GM23248 (cell line): ENCODE measurements at regions not wholly inside any gene's neighbourhood (a gene's known extent, or its start where the extent isn't known, plus 50 kb on each side); places are given as distances from the start of the nearest gene placed in this dataset. TPM values are rescaled to one million over a fixed set of nuclear protein-coding genes. Genes with fewer than 3 reads are reported as not detected.

Source experiments
- DNase-seq: peaks from one replicate; pipeline ENCODE4 v3.0.0-alpha.2; 2015
- H2AFZ ChIP-seq: fragments of 200-600 bp; sonication (generic); 2 replicates; pipeline ENCODE4 v1.6.1; 2016; ENCODE audit warnings: antibody characterized with exemption
- H3F3A ChIP-seq: fragments of 200-600 bp; sonication (generic); 2 replicates; pipeline ENCODE4 v1.6.1; 2016; ENCODE audit warnings: mild to moderate bottlenecking, antibody characterized with exemption, mixed run types; ENCODE audit not compliant: insufficient read depth
- H3K27ac ChIP-seq: fragments of 200-600 bp; sonication (generic); 2 replicates; pipeline ENCODE4 v1.5.1; 2016; ENCODE audit warnings: mild to moderate bottlenecking
- H3K27me3 ChIP-seq: fragments of 200-600 bp; sonication (generic); replicated peaks from 2 replicates; pipeline ENCODE4 v1.6.1; 2016; ENCODE audit warnings: mild to moderate bottlenecking; ENCODE audit not compliant: insufficient read depth
- H3K36me3 ChIP-seq: fragments of 200-600 bp; sonication (generic); 2 replicates; pipeline ENCODE4 v1.6.1; 2016; ENCODE audit warnings: low read depth, mild to moderate bottlenecking
- H3K4me1 ChIP-seq: fragments of 200-600 bp; sonication (generic); 2 replicates; pipeline ENCODE4 v1.6.1; 2016; ENCODE audit warnings: mild to moderate bottlenecking; ENCODE audit not compliant: insufficient read depth
- H3K4me2 ChIP-seq: fragments of 200-600 bp; sonication (generic); one replicate; pipeline ENCODE4 v1.6.1; 2016; ENCODE audit warnings: mild to moderate bottlenecking; ENCODE audit not compliant: unreplicated experiment
- H3K4me3 ChIP-seq: fragments of 200-600 bp; sonication (generic); 2 replicates; pipeline ENCODE4 v1.5.1; 2016; ENCODE audit warnings: mild to moderate bottlenecking
- H3K79me2 ChIP-seq: fragments of 200-600 bp; sonication (generic); 2 replicates; pipeline ENCODE4 v1.6.1; 2016; ENCODE audit warnings: mild to moderate bottlenecking; ENCODE audit not compliant: insufficient read depth
- H3K9ac ChIP-seq: fragments of 200-600 bp; sonication (generic); 2 replicates; pipeline ENCODE4 v1.6.1; 2016; ENCODE audit warnings: mild to moderate bottlenecking
- H3K9me2 ChIP-seq: fragments of 200-600 bp; sonication (generic); 2 replicates; pipeline ENCODE4 v1.6.1; 2016; ENCODE audit warnings: mixed run types, mild to moderate bottlenecking, moderate library complexity; ENCODE audit not compliant: insufficient read depth
- H3K9me3 ChIP-seq: fragments of 200-600 bp; sonication (generic); one replicate; pipeline ENCODE4 v1.6.1; 2017; ENCODE audit warnings: low read depth
- H4K20me1 ChIP-seq: fragments of 200-600 bp; sonication (generic); 2 replicates; pipeline ENCODE4 v1.6.0; 2016; ENCODE audit not compliant: insufficient read depth
- EZH2 ChIP-seq: fragments of 200-600 bp; sonication (generic); IDR thresholded peaks from 2 replicates; pipeline ENCODE4 v1.6.1; 2018; ENCODE audit warnings: antibody characterized with exemption, mild to moderate bottlenecking; ENCODE audit not compliant: insufficient read depth, poor library complexity, severe bottlenecking
- EZH2phosphoT487 ChIP-seq: fragments of 200-600 bp; sonication (generic); IDR thresholded peaks from 2 replicates; pipeline ENCODE4 v1.6.1; 2018; ENCODE audit warnings: antibody characterized with exemption, moderate library complexity, mild to moderate bottlenecking, low read depth; ENCODE audit not compliant: insufficient read depth
- WGBS, 2 experiments: methylation state at CpG; one replicate each; pipeline ENCODE4 v1.1.6; 2015 to 2017; ENCODE audit warnings: low lambda C conversion rate in 2 of 2, low coverage in 1 of 2; ENCODE audit errors: missing lambda C conversion rate in 2 of 2; 5-methylcytosine and 5-hydroxymethylcytosine counted together
- in situ Hi-C: fragments of 300-500 bp; cut with MboI; formaldehyde crosslinking; loops from 2 replicates; pipeline ENCODE4 v1.15.0; 2020
- small RNA-seq: library from RNA; depleted of rRNA; stranded (forward); fragments of <200 nt; gene quantifications from one replicate; pipeline ENCODE3, GENCODE V24; 2014; ENCODE audit warnings: low read depth, low replicate concordance

GRCh38 chr2:223545406-223545805 is 56.8 kb downstream of the SCG2 start:
- Histone ChIP-seq H3K4me1 (peaks cover 16% of the 10 kb centered on the region), H3K9ac (no peak overlapping the region), H3K27me3 (no peaks in the 10 kb centered on the region), H4K20me1 (no peaks in the 10 kb centered on the region), H3K4me2 (no peak overlapping the region), H2AFZ (no peak overlapping the region), H3K27ac (no peak overlapping the region), H3K79me2 (no peaks in the 10 kb centered on the region), H3K9me2 (no peaks in the 10 kb centered on the region), H3K4me3 (no peak overlapping the region), H3K36me3 (no peaks in the 10 kb centered on the region), H3F3A (peaks cover 18% of the 10 kb centered on the region; the same call in 1 of the 2 replicates), H3K9me3 (no peaks in the 10 kb centered on the region)
- no peak for TF ChIP-seq EZH2phosphoT487
- TF ChIP-seq EZH2, result no peak
- DNase-seq, result no peak
- in situ Hi-C loops, result no loop called here
- 60 to 64% methylated on average over 2 of the region's 2 CpGs for WGBS, 2 experiments

- in situ Hi-C loops, result no loop called here
- peaks cover 18% of the 10 kb centered on the region; the same call in 1 of the 2 replicates for H3F3A ChIP-seq
- no peak overlapping the region for H3K27ac ChIP-seq
- no peak for TF ChIP-seq EZH2phosphoT487
- TF ChIP-seq EZH2, result no peak
- H3K9ac ChIP-seq, result no peak overlapping the region
- no peak overlapping the region for H2AFZ ChIP-seq
- H4K20me1 ChIP-seq, result no peaks in the 10 kb centered on the region
- no peaks in the 10 kb centered on the region for H3K9me2 ChIP-seq
- no peaks in the 10 kb centered on the region for H3K36me3 ChIP-seq
- H3K27me3 ChIP-seq, result no peaks in the 10 kb centered on the region
- no peaks in the 10 kb centered on the region for H3K9me3 ChIP-seq
- H3K4me1 ChIP-seq, result peaks cover 16% of the 10 kb centered on the region
- WGBS, 2 experiments, result 70 to 85% methylated on average over 2 of the region's 2 CpGs
- no peaks in the 10 kb centered on the region for H3K79me2 ChIP-seq
- DNase-seq, result no peak
- no peak overlapping the region for H3K4me2 ChIP-seq
- H3K4me3 ChIP-seq, result no peak overlapping the region
These were observed 56.3 kb downstream of the SCG2 start for GRCh38 chr2:223545830-223546229.

Small RNA genes lying in the stretch of these regions (small RNA-seq; reads per million reads assigned to genes)
- not detected for gene HIGD1AP4
- gene RN7SL807P, result not detected
